Upper lobe of left lung (tissue), 6 donors: ENCODE measurements at regions not wholly inside any gene's neighbourhood (a gene's known extent, or its start where the extent isn't known, plus 50 kb on each side); places are given as distances from the start of the nearest gene placed in this dataset.

Experiments used
- ATAC-seq, 2 donors: fragments of 200-7000 bp; cut with Tn5 transposase; one replicate each; pipeline ENCODE4 v1.9.1; 2022; ENCODE audit warnings: mild to moderate bottlenecking in 2 of 2, moderate library complexity in 2 of 2; ENCODE audit not compliant: low FRiP score in 2 of 2
- DNase-seq, 2 donors: peaks; one replicate each; pipeline ENCODE4 v3.0.0-alpha.2; 2019 to 2020
- H3K27ac ChIP-seq, 4 donors: fragments of 200-600 bp; sonication (generic); one replicate each; pipeline ENCODE4 v1.5.1; 2016 to 2019
- H3K27me3 ChIP-seq, 4 donors: fragments of 200-600 bp; sonication (generic); one replicate each; pipeline ENCODE4 v1.5.1; 2017 to 2019
- H3K36me3 ChIP-seq, 4 donors: fragments of 200-600 bp; sonication (generic); one replicate each; pipeline ENCODE4 v1.5.1; 2016 to 2019
- H3K4me1 ChIP-seq, 4 donors: fragments of 200-600 bp; sonication (generic); one replicate each; pipeline ENCODE4 v1.5.1; 2018 to 2019
- H3K4me3 ChIP-seq, 4 donors: fragments of 200-600 bp; sonication (generic); one replicate each; pipeline ENCODE4 v1.5.1; 2017 to 2019; ENCODE audit warnings: mild to moderate bottlenecking in 2 of 4, moderate library complexity in 1 of 4
- H3K9me3 ChIP-seq, 4 donors: fragments of 200-600 bp; sonication (generic); one replicate each; pipeline ENCODE4 v1.5.1; 2018 to 2019
- EP300 ChIP-seq, 4 donors: sonication (generic); formaldehyde crosslinking; IDR thresholded peaks; one replicate each; pipeline ENCODE4 v1.5.1; 2017; ENCODE audit warnings: antibody characterized with exemption in 4 of 4, control low read depth in 2 of 4
- POLR2A ChIP-seq, 4 donors: fragments of 450-650 bp; IDR thresholded peaks; one replicate each; pipeline ENCODE4 v1.5.1; 2016 to 2017; ENCODE audit warnings: antibody characterized with exemption in 4 of 4, mild to moderate bottlenecking in 2 of 4
- POLR2AphosphoS5 ChIP-seq, 2 donors: sonication (generic); formaldehyde crosslinking; IDR thresholded peaks; one replicate each; pipeline ENCODE4 v1.5.1; 2017; ENCODE audit warnings: antibody characterized with exemption in 2 of 2
- WGBS, 2 donors: methylation state at CpG; one replicate each; pipeline ENCODE4 v1.1.5; 2017 to 2018; 5-methylcytosine and 5-hydroxymethylcytosine counted together
- TF ChIP-seq, protein P1 (sequence below), 6 experiments: fragments of 450-650 bp in 4 of 6; fragments of 200-600 bp in 2 of 6; sonication (generic) in 2 of 6; IDR thresholded peaks; one replicate each; pipeline ENCODE4 v1.5.1; 2016 to 2019; ENCODE audit warnings: antibody characterized with exemption in 6 of 6
- donor health status: DM: no; HTN: no; CAD: no; lungs with moderate emphysema.
- donor health status: DM: no; HTN: yes; CAD: no; lungs with severe emphysema.

GRCh38 chr14:85947461-85948139, 417.7 kb downstream of the FLRT2 start:
- no peak for TF ChIP-seq POLR2A (IDR thresholded peaks at IDR 0.05)
- TF ChIP-seq, protein P1, sequence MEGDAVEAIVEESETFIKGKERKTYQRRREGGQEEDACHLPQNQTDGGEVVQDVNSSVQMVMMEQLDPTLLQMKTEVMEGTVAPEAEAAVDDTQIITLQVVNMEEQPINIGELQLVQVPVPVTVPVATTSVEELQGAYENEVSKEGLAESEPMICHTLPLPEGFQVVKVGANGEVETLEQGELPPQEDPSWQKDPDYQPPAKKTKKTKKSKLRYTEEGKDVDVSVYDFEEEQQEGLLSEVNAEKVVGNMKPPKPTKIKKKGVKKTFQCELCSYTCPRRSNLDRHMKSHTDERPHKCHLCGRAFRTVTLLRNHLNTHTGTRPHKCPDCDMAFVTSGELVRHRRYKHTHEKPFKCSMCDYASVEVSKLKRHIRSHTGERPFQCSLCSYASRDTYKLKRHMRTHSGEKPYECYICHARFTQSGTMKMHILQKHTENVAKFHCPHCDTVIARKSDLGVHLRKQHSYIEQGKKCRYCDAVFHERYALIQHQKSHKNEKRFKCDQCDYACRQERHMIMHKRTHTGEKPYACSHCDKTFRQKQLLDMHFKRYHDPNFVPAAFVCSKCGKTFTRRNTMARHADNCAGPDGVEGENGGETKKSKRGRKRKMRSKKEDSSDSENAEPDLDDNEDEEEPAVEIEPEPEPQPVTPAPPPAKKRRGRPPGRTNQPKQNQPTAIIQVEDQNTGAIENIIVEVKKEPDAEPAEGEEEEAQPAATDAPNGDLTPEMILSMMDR (IDR thresholded peaks at IDR 0.05), result no peak
- TF ChIP-seq EP300 (IDR thresholded peaks at IDR 0.05), result no peak
- no peak for TF ChIP-seq POLR2AphosphoS5 (IDR thresholded peaks at IDR 0.05)
- WGBS, 2 donors, result 63 to 66% methylated on average over 4 of the region's 4 CpGs

DNA sequence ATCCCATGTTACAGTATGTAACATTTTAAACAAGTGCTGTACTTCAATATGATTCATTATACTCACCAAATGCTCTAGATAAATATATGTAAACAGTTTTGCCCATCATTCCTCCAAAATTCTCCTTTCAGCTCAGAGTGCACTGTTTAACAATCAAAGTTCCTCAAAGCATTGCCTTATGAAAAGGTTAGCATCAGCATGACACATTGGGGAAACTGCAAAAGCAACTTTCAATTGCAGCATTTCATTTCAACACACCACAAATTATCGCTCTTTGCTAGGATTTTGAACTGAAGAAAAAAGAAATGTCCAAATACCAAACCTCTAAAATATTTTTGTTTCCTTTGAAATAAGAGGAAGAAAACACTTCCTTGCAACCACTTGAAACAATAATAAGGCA, 413.2 kb downstream of the FLRT2 start:
- no peak for TF ChIP-seq POLR2AphosphoS5 (IDR thresholded peaks at IDR 0.05)
- TF ChIP-seq EP300 (IDR thresholded peaks at IDR 0.05), result no peak
- TF ChIP-seq POLR2A (IDR thresholded peaks at IDR 0.05), result no peak
- TF ChIP-seq, protein P1 (IDR thresholded peaks at IDR 0.05), result no peak
- Histone ChIP-seq H3K4me1 (no peaks in the 10 kb centered on the region), H3K9me3 (peaks cover 0 to 8% (median 2%) of the 10 kb centered on the region in 4 donors), H3K36me3 (no peaks in the 10 kb centered on the region), H3K27ac (no peak overlapping the region), H3K4me3 (no peak overlapping the region), H3K27me3 (no peaks in the 10 kb centered on the region)
- WGBS, 2 donors, result 83 to 86% methylated on average over 1 of the region's 1 CpG
- no peak for DNase-seq
- no peak for ATAC-seq

More at GRCh38 chr14:85947461-85948139, 417.7 kb downstream of the FLRT2 start:
- ATAC-seq (no peak), DNase-seq (no peak)
- no peaks in the 10 kb centered on the region for H3K9me3 ChIP-seq
- no peaks in the 10 kb centered on the region for H3K36me3 ChIP-seq
- H3K27me3 ChIP-seq, result no peaks in the 10 kb centered on the region
- no peak overlapping the region for H3K4me3 ChIP-seq
- no peaks in the 10 kb centered on the region for H3K4me1 ChIP-seq
- H3K27ac ChIP-seq, result no peak overlapping the region

DNA sequence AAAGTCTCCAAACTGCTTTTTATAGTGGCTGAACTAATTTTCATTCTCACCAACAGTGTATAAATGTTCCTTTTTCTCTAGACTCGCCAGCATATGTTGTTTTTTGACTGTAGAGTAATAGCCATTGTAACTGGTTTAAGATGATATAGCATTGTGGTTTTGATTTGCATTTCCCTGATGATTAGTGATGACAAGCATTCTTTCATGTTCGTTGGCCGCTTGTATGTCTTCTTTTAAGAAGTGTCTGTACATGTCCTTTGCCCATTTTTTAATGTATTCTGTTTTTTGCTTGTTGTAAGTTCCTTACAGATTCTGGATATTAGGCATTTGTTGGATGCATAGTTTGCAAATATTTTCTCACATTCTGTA, 404.9 kb downstream of the FLRT2 start:
- peak in 1 of 2 donors; percentile 23 for ATAC-seq
- 45 to 53% methylated on average over 3 of the region's 3 CpGs for WGBS, 2 donors
- H3K4me1 ChIP-seq, result no peaks in the 10 kb centered on the region
- peak overlapping the region; percentile 16 to 49 (median 30) for H3K4me3 ChIP-seq
- H3K27me3 ChIP-seq, result no peaks in the 10 kb centered on the region
- H3K9me3 ChIP-seq, result peaks cover 0 to 14% (median 3%) of the 10 kb centered on the region in 4 donors
- no peak for DNase-seq
- no peak for TF ChIP-seq POLR2AphosphoS5 (IDR thresholded peaks at IDR 0.05)
- no peak for TF ChIP-seq POLR2A (IDR thresholded peaks at IDR 0.05)
- TF ChIP-seq, protein P1 (IDR thresholded peaks at IDR 0.05), result no peak
- TF ChIP-seq EP300 (IDR thresholded peaks at IDR 0.05), result no peak
- peak overlapping the region; percentile 21 to 70 (median 46) for H3K27ac ChIP-seq
- no peaks in the 10 kb centered on the region for H3K36me3 ChIP-seq

DNA sequence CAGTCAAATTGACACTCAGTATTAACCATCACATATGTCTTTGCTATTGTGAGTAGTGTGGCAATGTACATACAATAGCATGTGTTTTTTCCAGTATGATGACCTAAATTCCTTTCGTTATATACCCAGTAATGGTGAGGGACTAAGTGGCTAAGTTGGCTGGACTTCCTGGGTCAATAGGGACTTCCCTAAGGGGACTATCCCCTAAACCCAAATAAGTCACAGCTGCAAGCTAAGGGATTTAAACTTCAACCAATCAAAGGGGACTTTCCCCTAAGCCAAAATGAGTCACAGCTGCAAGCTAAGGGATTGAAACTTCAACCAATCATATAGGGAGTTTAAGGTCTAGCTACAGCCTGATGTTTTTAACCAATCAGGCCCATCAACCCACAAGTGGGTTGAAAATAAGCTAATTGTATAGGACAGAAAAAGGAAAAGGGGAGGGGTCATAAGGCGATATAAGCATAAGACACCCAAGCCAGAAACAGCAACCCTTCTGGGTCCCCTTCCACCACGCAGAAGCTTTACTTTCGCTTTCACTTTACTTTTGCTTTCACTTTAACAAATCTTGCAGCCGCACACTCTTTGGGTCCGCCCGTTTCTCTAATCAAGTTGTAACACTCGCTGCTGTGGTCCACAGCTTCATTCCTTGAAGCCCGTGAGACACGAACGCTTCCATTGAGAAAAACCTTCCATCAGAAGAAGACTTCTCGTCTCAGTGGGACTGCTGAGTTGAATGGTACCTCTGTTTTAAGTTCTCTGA, 404.4 kb downstream of the FLRT2 start:
- 60 to 68% methylated on average over 12 of the region's 12 CpGs for WGBS, 2 donors
- DNase-seq (peak in 1 of 2 donors; percentile 28), ATAC-seq (peak in 1 of 2 donors; percentile 72)
- Histone ChIP-seq H3K27ac (peak overlapping the region; percentile 21 to 70 (median 46)), H3K4me3 (peak overlapping the region; percentile 16 to 49 (median 30)), H3K9me3 (peaks cover 0 to 14% (median 3%) of the 10 kb centered on the region in 4 donors), H3K36me3 (no peaks in the 10 kb centered on the region), H3K4me1 (no peaks in the 10 kb centered on the region), H3K27me3 (no peaks in the 10 kb centered on the region)
- TF ChIP-seq EP300 (IDR thresholded peaks at IDR 0.05) (no peak), POLR2AphosphoS5 (IDR thresholded peaks at IDR 0.05) (no peak), POLR2A (IDR thresholded peaks at IDR 0.05) (peak in 1 of 4 donors; percentile 25)
- TF ChIP-seq, protein P1 (IDR thresholded peaks at IDR 0.05), result no peak
